ENCODE measurements at regions not wholly inside any gene's neighbourhood (a gene's known extent, or its start where the extent isn't known, plus 50 kb on each side); places are given as distances from the start of the nearest gene placed in this dataset.
A peak's percentile ranks its signal among the peaks of the same experiment; 100 is the strongest.
"Not testable (repeated sequence)": the region's sequence is repeated elsewhere in the genome, so short reads cannot be mapped to it uniquely, and the experiment has no call there.

DNA sequence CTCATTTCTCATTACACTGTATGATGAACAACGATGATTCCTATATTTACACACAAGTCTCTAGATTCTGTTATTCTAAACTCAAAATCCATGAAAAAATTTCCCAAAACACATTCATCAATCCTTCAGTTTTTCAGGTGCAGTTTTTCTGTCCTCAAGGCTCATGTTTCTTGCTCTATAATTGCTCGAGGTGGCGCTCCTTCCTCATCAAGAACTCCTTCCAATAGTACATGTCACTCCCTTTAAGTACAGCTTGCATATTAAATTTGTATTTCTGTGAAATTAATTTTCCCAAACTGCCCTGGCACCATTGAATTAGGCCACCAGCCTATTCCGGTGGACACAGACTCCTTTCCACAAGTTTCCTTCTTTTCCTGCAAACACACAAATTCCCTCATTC is 188.7 kb upstream of the MINDY3 start:
- POLR2A ChIA-PET = no interaction called here
- CTCF ChIA-PET = no interaction called here
- H3K27me3 ChIP-seq (ENCODE audit: control insufficient read depth, insufficient read depth, low read length) = no peaks in the 10 kb centered on the region
- no peak overlapping the region for H3K4me3 ChIP-seq (ENCODE audit: low read depth, low read length)
- no peak for DNase-seq (ENCODE audit: low read depth)
- H3K36me3 ChIP-seq (ENCODE audit: control insufficient read depth, insufficient read depth, low read length) = no peaks in the 10 kb centered on the region
- TF ChIP-seq, protein P1, sequence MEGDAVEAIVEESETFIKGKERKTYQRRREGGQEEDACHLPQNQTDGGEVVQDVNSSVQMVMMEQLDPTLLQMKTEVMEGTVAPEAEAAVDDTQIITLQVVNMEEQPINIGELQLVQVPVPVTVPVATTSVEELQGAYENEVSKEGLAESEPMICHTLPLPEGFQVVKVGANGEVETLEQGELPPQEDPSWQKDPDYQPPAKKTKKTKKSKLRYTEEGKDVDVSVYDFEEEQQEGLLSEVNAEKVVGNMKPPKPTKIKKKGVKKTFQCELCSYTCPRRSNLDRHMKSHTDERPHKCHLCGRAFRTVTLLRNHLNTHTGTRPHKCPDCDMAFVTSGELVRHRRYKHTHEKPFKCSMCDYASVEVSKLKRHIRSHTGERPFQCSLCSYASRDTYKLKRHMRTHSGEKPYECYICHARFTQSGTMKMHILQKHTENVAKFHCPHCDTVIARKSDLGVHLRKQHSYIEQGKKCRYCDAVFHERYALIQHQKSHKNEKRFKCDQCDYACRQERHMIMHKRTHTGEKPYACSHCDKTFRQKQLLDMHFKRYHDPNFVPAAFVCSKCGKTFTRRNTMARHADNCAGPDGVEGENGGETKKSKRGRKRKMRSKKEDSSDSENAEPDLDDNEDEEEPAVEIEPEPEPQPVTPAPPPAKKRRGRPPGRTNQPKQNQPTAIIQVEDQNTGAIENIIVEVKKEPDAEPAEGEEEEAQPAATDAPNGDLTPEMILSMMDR (IDR thresholded peaks at IDR 0.05; ENCODE audit: insufficient read depth, low read depth, low read length) = no peak

DNA sequence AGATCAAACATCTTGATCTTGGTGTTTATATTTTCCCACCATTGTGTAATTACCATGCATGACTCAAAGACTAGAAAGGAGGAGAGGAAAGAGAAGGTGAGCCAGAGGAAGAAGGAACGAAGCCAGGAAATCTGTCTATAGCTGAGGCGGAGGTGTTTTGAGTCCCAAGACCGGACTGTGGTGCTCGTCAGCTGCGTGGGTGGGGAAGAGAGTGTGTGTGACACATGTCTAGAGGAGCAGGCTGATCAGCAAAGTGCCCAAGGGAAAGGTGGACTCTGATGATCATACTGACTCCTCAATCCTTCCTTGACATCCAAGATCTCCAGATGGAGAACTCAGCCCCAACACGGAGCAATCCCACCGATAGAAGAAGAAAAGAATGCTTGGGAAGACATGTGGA is 189.5 kb upstream of the MINDY3 start:
- Histone ChIP-seq H3K27me3 (ENCODE audit: control insufficient read depth, insufficient read depth, low read length) (no peaks in the 10 kb centered on the region), H3K36me3 (ENCODE audit: control insufficient read depth, insufficient read depth, low read length) (no peaks in the 10 kb centered on the region), H3K4me3 (ENCODE audit: low read depth, low read length) (no peak overlapping the region)
- DNase-seq (ENCODE audit: low read depth) = no peak
- CTCF ChIA-PET = no interaction called here
- TF ChIP-seq, protein P1 (IDR thresholded peaks at IDR 0.05; ENCODE audit: insufficient read depth, low read depth, low read length) = no peak
- POLR2A ChIA-PET = no interaction called here

DNA sequence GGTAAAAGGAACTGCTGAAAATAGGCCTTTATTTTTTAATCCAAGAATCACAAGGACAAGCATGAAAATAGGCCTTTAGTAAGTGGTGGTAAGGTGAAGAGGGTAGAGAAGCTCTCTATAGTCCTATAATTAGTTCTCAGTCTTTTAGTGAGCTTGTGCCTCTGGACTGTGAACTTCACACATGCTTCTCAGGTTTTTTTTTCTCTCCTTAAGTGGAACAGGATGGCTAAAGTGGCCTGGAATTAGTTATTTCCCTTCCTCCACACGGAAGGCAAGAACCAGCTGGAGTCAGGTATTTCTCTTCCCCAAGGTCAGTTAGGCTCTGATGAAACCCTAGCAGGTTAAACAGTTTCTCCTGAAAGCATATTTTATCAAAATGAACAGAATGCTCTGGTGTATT is 203.0 kb upstream of the MINDY3 start:
- H3K4me3 ChIP-seq (ENCODE audit: low read depth, low read length) = no peak overlapping the region
- CTCF ChIA-PET = no interaction called here
- DNase-seq (ENCODE audit: low read depth) = no peak
- H3K36me3 ChIP-seq (ENCODE audit: control insufficient read depth, insufficient read depth, low read length) = no peaks in the 10 kb centered on the region
- TF ChIP-seq, protein P1 (IDR thresholded peaks at IDR 0.05; ENCODE audit: insufficient read depth, low read depth, low read length) = no peak
- POLR2A ChIA-PET = no interaction called here
- no peaks in the 10 kb centered on the region for H3K27me3 ChIP-seq (ENCODE audit: control insufficient read depth, insufficient read depth, low read length)

DNA sequence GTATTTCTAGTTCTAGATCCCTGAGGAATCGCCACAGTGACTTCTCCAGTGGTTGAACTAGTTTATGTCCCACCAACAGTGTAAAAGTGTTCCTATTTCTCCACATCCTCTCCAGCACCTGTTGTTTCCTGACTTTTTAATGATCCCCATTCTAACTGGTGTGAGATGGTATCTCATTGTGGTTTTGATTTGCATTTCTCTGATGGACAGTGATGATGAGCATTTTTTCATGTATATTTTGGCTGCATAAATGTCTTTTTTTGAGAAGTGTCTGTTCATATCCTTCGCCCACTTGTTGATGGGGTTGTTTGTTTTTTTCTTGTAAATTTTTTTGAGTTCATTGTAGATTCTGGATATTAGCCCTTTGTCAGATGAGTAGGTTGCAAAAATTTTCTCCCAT is 223.2 kb upstream of the MINDY3 start:
- DNase-seq (ENCODE audit: low read depth); H3K4me3 ChIP-seq (ENCODE audit: low read depth, low read length); H3K36me3 ChIP-seq (ENCODE audit: control insufficient read depth, insufficient read depth, low read length); CTCF ChIA-PET; POLR2A ChIA-PET; H3K27me3 ChIP-seq (ENCODE audit: control insufficient read depth, insufficient read depth, low read length): not testable (repeated sequence)

DNA sequence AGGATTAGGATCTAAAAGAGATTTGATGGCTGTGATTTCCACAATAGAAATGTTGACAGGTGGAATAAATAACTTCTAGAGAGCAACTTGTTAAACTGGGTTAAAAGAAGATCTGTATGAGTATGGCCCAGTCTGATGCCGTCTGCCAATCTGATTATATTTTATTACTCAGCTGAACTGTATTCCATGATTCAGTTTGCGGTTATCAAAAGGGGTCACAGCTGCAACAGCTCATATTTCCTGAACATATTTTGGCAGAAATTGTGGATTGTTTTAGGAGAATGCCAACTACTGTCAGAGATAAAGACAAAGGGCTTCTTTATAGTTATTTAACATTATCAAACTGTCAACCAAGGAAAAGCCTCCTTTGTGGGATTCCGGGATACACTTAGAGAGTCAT is 244.8 kb upstream of the MINDY3 start:
- ChIA-PET CTCF (no interaction called here), POLR2A (no interaction called here)
- Histone ChIP-seq H3K4me3 (ENCODE audit: low read depth, low read length) (no peak overlapping the region), H3K36me3 (ENCODE audit: control insufficient read depth, insufficient read depth, low read length) (no peaks in the 10 kb centered on the region), H3K27me3 (ENCODE audit: control insufficient read depth, insufficient read depth, low read length) (no peaks in the 10 kb centered on the region)
- TF ChIP-seq, protein P1 (IDR thresholded peaks at IDR 0.05; ENCODE audit: insufficient read depth, low read depth, low read length) = no peak
- no peak for DNase-seq (ENCODE audit: low read depth)

DNA sequence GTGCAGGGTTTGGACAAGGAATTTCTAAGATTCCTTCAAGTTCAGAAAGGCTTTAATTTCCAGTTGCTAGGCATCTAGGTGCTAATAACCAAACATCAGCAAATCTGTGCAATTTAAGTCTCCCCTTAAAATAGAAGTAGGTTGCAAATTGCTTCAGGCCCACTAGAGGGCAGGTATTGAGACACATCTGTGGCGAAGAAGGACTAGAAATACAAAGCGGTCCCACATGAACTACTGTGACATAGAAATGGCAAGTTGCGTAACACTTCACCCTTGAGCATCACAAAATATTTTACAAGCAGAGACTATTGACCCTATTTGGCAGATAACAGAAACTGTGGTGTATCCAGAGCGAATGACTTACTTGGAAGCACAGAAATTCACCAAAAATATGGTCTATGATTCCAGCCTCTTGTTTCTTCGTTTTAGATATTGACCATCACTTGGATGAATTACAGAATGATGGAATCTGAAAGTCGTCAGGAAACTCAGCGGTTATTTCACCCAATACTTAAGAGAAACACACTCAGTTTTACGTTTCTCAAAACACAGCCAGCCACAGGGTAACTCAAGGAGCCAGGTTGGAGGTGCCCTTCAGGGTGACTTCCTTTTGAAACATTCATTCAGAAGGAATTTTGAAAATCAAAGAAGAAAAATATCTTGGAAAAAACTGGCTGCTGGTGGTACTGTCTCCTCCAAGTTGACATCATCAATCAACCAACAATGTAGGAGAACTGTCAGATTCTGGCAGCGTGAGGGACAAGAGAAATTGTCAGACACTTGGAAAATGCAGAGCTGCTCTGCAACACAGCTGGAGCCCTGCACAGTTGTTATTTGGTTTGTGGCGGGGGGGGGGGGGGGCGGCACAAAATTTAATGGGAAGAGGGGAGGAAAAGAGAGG is 256.3 kb upstream of the MINDY3 start:
- CTCF ChIA-PET = no interaction called here
- no peaks in the 10 kb centered on the region for H3K36me3 ChIP-seq (ENCODE audit: control insufficient read depth, insufficient read depth, low read length)
- no peaks in the 10 kb centered on the region for H3K27me3 ChIP-seq (ENCODE audit: control insufficient read depth, insufficient read depth, low read length)
- H3K4me3 ChIP-seq (ENCODE audit: low read depth, low read length) = no peak overlapping the region
- POLR2A ChIA-PET = no interaction called here
- DNase-seq (ENCODE audit: low read depth) = no peak
- TF ChIP-seq, protein P1 (IDR thresholded peaks at IDR 0.05; ENCODE audit: insufficient read depth, low read depth, low read length) = peak; percentile 23
